Trophoblast cell (in vitro differentiated cells and primary cell): ENCODE measurements at regions not wholly inside any gene's neighbourhood (a gene's known extent, or its start where the extent isn't known, plus 50 kb on each side); places are given as distances from the start of the nearest gene placed in this dataset.
A peak's percentile ranks its signal among the peaks of the same experiment; 100 is the strongest.

Experiments used
- DNase-seq, 2 donors: peaks; one replicate each; pipeline ENCODE4 v3.0.0-alpha.2; 2016
- H2AFZ ChIP-seq: 2 replicates; pipeline ENCODE4 v1.6.1; 2013; ENCODE audit warnings: low read length, moderate library complexity, mild to moderate bottlenecking; ENCODE audit not compliant: insufficient read depth, poor library complexity
- H2AK5ac ChIP-seq: 2 replicates; pipeline ENCODE4 v1.6.1; 2013; ENCODE audit warnings: mild to moderate bottlenecking, low read length
- H2BK120ac ChIP-seq: 2 replicates; pipeline ENCODE4 v1.6.1; 2013; ENCODE audit warnings: low read length, mild to moderate bottlenecking, moderate library complexity; ENCODE audit not compliant: insufficient read depth, poor library complexity
- H2BK12ac ChIP-seq: 2 replicates; pipeline ENCODE4 v1.6.1; 2013; ENCODE audit warnings: mild to moderate bottlenecking, low read length, moderate library complexity
- H2BK5ac ChIP-seq: 2 replicates; pipeline ENCODE4 v1.6.1; 2013; ENCODE audit warnings: low read length, low read depth, moderate library complexity, mild to moderate bottlenecking; ENCODE audit not compliant: poor library complexity
- H3K14ac ChIP-seq: 2 replicates; pipeline ENCODE4 v1.6.1; 2013; ENCODE audit warnings: mild to moderate bottlenecking, low read length
- H3K18ac ChIP-seq: 2 replicates; pipeline ENCODE4 v1.6.1; 2013; ENCODE audit warnings: mild to moderate bottlenecking, low read length
- H3K23ac ChIP-seq: 2 replicates; pipeline ENCODE4 v1.6.1; 2013; ENCODE audit warnings: low read length
- H3K27ac ChIP-seq: 2 replicates; pipeline ENCODE4 v1.5.1; 2013; ENCODE audit warnings: low read depth, mild to moderate bottlenecking, inconsistent platforms, low read length, moderate library complexity
- H3K27me3 ChIP-seq: 2 replicates; pipeline ENCODE4 v1.6.1; 2013; ENCODE audit warnings: inconsistent platforms, mild to moderate bottlenecking, low read length, moderate library complexity; ENCODE audit not compliant: insufficient read depth
- H3K36me3 ChIP-seq, 2 experiments: 1 replicate in 1 of 2; 2 replicates in 1 of 2; pipeline ENCODE4 v1.6.1; 2013; ENCODE audit warnings: low read length in 2 of 2, mild to moderate bottlenecking in 2 of 2, moderate library complexity in 1 of 2; ENCODE audit not compliant: insufficient read depth in 2 of 2, control insufficient read depth in 1 of 2
- H3K4ac ChIP-seq: 2 replicates; pipeline ENCODE4 v1.6.1; 2013; ENCODE audit warnings: low read depth, mild to moderate bottlenecking, low read length, moderate library complexity
- H3K4me1 ChIP-seq, 2 experiments: 1 replicate in 1 of 2; 2 replicates in 1 of 2; pipeline ENCODE4 v1.6.1; 2013; ENCODE audit warnings: low read length in 2 of 2, mild to moderate bottlenecking in 2 of 2, moderate library complexity in 1 of 2; ENCODE audit not compliant: insufficient read depth in 2 of 2, control insufficient read depth in 1 of 2
- H3K4me2 ChIP-seq: 2 replicates; pipeline ENCODE4 v1.6.1; 2013; ENCODE audit warnings: inconsistent platforms, mild to moderate bottlenecking, low read length, moderate library complexity
- H3K4me3 ChIP-seq: 2 replicates; pipeline ENCODE4 v1.5.1; 2013; ENCODE audit warnings: mild to moderate bottlenecking, low read depth, low read length, inconsistent platforms
- H3K79me1 ChIP-seq: one replicate; pipeline ENCODE4 v1.6.1; 2013; ENCODE audit warnings: low read length
- H3K79me2 ChIP-seq: 2 replicates; pipeline ENCODE4 v1.6.1; 2013; ENCODE audit warnings: low read length, mild to moderate bottlenecking; ENCODE audit not compliant: control insufficient read depth, insufficient read depth, poor library complexity
- H3K9ac ChIP-seq: 2 replicates; pipeline ENCODE4 v1.6.1; 2013; ENCODE audit warnings: mild to moderate bottlenecking, low read length
- H3K9me3 ChIP-seq: 2 replicates; pipeline ENCODE4 v1.6.1; 2013; ENCODE audit warnings: low read depth, mild to moderate bottlenecking, control low read depth, inconsistent platforms, low read length; ENCODE audit not compliant: insufficient read depth
- H4K12ac ChIP-seq: 2 replicates; pipeline ENCODE4 v1.6.1; 2013; ENCODE audit warnings: low read depth, mild to moderate bottlenecking, low read length, moderate library complexity
- H4K8ac ChIP-seq: 2 replicates; pipeline ENCODE4 v1.6.1; 2013; ENCODE audit warnings: low read depth, mild to moderate bottlenecking, low read length, moderate library complexity
- H4K91ac ChIP-seq: one replicate; pipeline ENCODE4 v1.6.1; 2013; ENCODE audit warnings: low read depth, mild to moderate bottlenecking, low read length, moderate library complexity
- WGBS: extraction: QIAGEN DNeasy Blood & Tissue Kit; methylation state at CpG from one replicate; pipeline ENCODE4 v1.1.7; 2013; ENCODE audit warnings: missing lambda C conversion rate; ENCODE audit not compliant: insufficient read length, insufficient coverage; ENCODE audit errors: extremely low coverage; 5-methylcytosine and 5-hydroxymethylcytosine counted together

- WGBS, result no CpG with 5 or more reads among the region's 3 CpGs
- no peak overlapping the region for H3K23ac ChIP-seq
- H2AK5ac ChIP-seq, result no peak overlapping the region
Observed at GRCh38 chr5:90233476-90233875, 176.1 kb downstream of the CETN3 start.

GRCh38 chr5:90231688-90232087 is 177.9 kb downstream of the CETN3 start:
- Histone ChIP-seq H3K79me2 (no peaks in the 10 kb centered on the region), H3K4me1 (no peaks in the 10 kb centered on the region), H3K9me3 (no peaks in the 10 kb centered on the region), H4K8ac (no peak overlapping the region), H4K91ac (no peak overlapping the region), H3K18ac (no peak overlapping the region), H3K4ac (no peak overlapping the region), H3K4me3 (no peak overlapping the region), H2AFZ (no peak overlapping the region), H3K36me3 (no peaks in the 10 kb centered on the region), H3K9ac (no peak overlapping the region), H3K4me2 (no peak overlapping the region), H3K27me3 (no peaks in the 10 kb centered on the region), H2BK12ac (no peak overlapping the region), H3K27ac (no peak overlapping the region), H2BK120ac (no peak overlapping the region), H4K12ac (no peak overlapping the region), H3K14ac (no peak overlapping the region), H3K79me1 (no peaks in the 10 kb centered on the region), H2BK5ac (no peak overlapping the region), H3K23ac (no peak overlapping the region), H2AK5ac (no peak overlapping the region)
- DNase-seq, result no peak
- no CpG with 5 or more reads among the region's 4 CpGs for WGBS

More at GRCh38 chr5:90233476-90233875, 176.1 kb downstream of the CETN3 start:
- Histone ChIP-seq H3K4ac (no peak overlapping the region), H3K9me3 (no peaks in the 10 kb centered on the region), H2AFZ (no peak overlapping the region), H3K4me3 (no peak overlapping the region), H4K12ac (no peak overlapping the region), H3K79me2 (no peaks in the 10 kb centered on the region), H4K8ac (no peak overlapping the region), H3K4me2 (no peak overlapping the region), H3K4me1 (no peaks in the 10 kb centered on the region), H4K91ac (no peak overlapping the region), H3K27ac (no peak overlapping the region), H3K27me3 (no peaks in the 10 kb centered on the region), H2BK120ac (no peak overlapping the region), H3K14ac (no peak overlapping the region), H3K79me1 (no peaks in the 10 kb centered on the region), H3K18ac (no peak overlapping the region), H2BK5ac (no peak overlapping the region), H3K36me3 (no peaks in the 10 kb centered on the region), H2BK12ac (no peak overlapping the region), H3K9ac (no peak overlapping the region)
- DNase-seq, result peak; percentile 3 to 34

GRCh38 chr5:90227683-90228082 is 181.9 kb downstream of the CETN3 start:
- Histone ChIP-seq H3K4ac (no peak overlapping the region), H3K4me2 (no peak overlapping the region), H2AFZ (no peak overlapping the region), H4K12ac (no peak overlapping the region), H3K4me3 (no peak overlapping the region), H4K91ac (no peak overlapping the region), H3K36me3 (no peaks in the 10 kb centered on the region), H3K9me3 (peaks cover 2% of the 10 kb centered on the region), H2BK120ac (no peak overlapping the region), H3K27me3 (no peaks in the 10 kb centered on the region), H3K79me1 (no peaks in the 10 kb centered on the region), H2BK12ac (no peak overlapping the region), H3K4me1 (no peaks in the 10 kb centered on the region), H2BK5ac (no peak overlapping the region), H3K14ac (no peak overlapping the region), H3K18ac (no peak overlapping the region), H2AK5ac (no peak overlapping the region), H3K79me2 (no peaks in the 10 kb centered on the region), H4K8ac (no peak overlapping the region), H3K27ac (no peak overlapping the region), H3K9ac (no peak overlapping the region), H3K23ac (no peak overlapping the region)
- no CpG with 5 or more reads among the region's 3 CpGs for WGBS
- no peak for DNase-seq

- H2AK5ac ChIP-seq, result no peak overlapping the region
- WGBS, result no CpG with 5 or more reads among the region's 2 CpGs
- no peak overlapping the region for H3K9ac ChIP-seq
- no peaks in the 10 kb centered on the region for H3K27me3 ChIP-seq
- no peak overlapping the region for H3K4ac ChIP-seq
- no peak overlapping the region for H3K23ac ChIP-seq
- DNase-seq, result no peak
- H3K27ac ChIP-seq, result no peak overlapping the region
- H3K79me1 ChIP-seq, result no peaks in the 10 kb centered on the region
- no peak overlapping the region for H2BK12ac ChIP-seq
- no peaks in the 10 kb centered on the region for H3K79me2 ChIP-seq
- H2BK120ac ChIP-seq, result no peak overlapping the region
- no peak overlapping the region for H3K4me2 ChIP-seq
- H3K18ac ChIP-seq, result no peak overlapping the region
- H3K14ac ChIP-seq, result no peak overlapping the region
- H3K9me3 ChIP-seq, result peaks cover 2% of the 10 kb centered on the region
- H3K4me3 ChIP-seq, result no peak overlapping the region
- no peak overlapping the region for H4K8ac ChIP-seq
- no peak overlapping the region for H4K12ac ChIP-seq
- no peak overlapping the region for H2AFZ ChIP-seq
- H4K91ac ChIP-seq, result no peak overlapping the region
- no peak overlapping the region for H2BK5ac ChIP-seq
- no peaks in the 10 kb centered on the region for H3K36me3 ChIP-seq
- H3K4me1 ChIP-seq, result no peaks in the 10 kb centered on the region
Observed at GRCh38 chr5:90226433-90227099, 183.0 kb downstream of the CETN3 start.
